HG03521 (cell line): ENCODE measurements at regions not wholly inside any gene's neighbourhood (a gene's known extent, or its start where the extent isn't known, plus 50 kb on each side); places are given as distances from the start of the nearest gene placed in this dataset.

Source experiments
- ATAC-seq: cut with Tn5 transposase; IDR thresholded peaks from one replicate; pipeline ENCODE4 v1.9.1; 2021; ENCODE audit warnings: mild to moderate bottlenecking, moderate library complexity; ENCODE audit not compliant: unreplicated experiment

DNA sequence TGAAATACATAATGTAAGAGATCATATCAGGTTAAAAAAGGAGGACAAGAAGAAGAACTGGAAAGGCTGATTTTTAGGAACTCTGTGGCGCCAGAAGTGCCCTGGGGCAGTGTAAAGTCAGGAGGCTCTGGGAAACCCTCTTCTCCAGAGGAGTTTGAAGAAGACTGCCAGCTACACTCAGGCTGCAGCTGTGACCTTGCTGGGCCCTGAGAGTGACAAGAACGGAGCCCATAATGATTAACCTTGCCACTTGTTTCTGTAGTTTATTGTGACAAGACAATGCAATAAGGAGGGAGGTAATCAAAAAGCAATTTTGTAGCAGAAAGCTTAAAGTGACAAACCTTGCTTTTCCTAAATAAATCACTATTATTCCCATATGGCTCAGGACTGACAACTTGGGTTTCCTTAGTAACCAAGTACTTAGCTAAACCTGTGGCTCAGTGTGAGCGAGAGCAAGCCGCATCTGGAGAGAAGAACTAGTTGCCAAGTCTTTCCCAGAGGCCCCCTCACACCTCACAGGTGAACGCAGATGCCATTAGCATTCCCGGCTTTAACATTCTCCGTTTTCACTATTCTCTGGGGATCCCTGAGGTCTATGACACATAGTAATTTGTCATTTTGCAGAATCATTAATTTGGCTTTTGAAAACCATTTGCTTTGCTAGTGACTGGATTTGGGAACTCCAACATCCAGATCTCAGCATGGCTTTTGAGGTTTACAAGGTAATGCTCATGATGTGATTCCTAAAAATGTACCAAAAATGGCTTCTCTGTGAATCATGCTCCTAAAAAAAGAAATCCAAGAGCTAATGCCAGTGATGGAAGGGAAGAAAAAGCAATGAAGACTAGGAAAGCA lies 115.9 kb downstream of the OMA1 start:
- no peak for ATAC-seq

DNA sequence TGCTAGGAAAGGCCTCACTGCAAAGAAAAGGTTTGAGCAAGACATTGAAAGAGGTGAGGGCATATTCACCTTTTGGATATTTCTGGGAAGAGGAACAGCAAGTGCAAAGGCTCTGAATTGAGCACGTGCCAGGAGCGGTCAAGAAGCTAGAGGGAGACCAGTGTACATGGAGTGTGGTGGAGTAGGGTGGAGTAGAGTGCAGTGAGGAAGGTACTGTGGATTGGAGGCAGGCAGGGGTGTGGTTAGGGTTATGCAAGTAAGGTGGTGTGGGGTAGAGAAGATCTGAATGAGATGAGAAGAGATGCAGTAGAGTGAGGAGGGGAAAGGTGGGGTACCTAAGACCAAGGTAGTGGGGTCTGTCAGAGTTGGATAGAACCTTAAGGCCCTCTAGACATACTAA lies 119.6 kb downstream of the OMA1 start:
- no peak for ATAC-seq

DNA sequence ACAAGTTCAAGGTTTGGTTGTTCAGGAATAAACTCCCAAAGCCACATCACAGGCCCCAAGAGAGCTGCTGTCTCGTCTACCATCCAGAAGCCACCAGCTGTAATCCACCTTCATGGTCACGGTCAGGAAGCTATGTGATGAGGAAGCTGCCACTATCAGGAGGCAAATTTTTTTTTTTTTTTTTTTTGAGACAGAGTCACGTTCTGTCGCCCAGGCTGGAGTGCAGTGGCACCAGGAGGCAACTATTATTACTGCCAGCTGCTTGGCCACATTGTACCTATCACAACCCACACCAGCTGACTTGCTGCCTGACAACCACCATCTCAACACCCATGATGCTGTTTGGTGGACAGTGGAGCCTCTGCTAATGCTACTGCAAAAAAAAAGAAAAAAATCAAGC lies 124.1 kb downstream of the OMA1 start:
- no peak for ATAC-seq

DNA sequence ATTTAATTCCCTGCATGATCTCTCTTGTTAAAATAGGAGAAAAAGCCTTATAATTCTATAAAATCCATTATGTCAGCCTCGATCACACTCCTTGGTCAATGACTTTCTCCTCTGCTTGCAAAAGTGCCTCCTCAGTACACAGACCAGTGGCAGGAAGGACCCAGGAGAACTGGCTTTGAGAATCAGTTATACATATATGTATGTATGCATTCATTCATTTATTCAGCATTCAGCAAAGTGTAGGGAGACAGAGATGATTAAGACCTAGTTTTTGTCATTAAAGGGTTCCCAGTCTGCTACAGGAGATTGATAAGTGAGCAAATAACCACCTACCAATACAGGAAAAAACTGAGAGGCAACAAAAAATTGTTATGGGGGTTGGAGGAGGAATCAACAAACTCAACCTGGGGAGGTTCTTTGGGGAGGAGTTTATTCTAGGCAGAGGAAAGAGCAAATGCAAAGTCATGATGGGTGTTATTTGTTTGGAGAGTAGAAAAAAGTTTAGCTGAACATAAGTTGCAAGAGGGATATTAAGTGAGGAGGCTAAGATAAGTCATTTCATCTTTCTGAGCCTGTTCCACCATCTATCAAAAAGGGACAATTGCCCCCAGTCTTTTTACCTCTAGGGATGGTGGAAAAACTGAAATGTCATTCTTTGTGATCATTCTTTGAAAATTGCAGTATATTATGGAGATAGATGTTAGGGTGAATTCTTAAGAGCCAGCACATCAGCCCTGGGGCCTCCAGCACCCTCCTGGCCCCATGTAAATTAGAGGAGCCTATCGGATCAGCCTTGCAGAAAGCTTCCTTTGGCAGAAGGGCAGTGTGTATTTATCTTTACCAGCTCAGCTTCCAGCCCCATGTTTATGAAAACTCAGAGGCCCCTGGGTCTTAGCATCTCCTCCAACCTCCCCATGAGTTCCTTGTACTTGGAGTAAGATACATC lies 128.0 kb downstream of the OMA1 start:
- no peak for ATAC-seq

GRCh38 chr1:58412071-58412580 lies 134.4 kb downstream of the OMA1 start:
- ATAC-seq, result no peak

DNA sequence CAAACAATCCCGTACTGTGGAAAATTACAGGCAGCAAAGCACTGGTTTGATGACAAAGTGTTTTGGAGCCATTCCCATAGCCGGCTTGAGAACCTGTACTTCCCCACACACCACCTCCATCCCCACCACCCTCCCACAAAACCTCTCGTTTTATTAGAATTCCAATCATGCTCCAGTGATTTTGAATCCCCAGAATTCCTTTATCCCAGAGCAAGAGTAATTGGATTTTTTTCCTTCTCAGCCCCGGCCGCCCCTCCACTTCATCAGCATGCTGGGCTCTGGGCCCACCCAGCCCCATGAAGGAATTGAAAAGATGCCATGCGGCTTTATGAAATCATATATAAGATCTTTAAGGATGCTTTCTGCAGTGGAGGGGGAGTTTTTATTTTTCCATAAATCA lies 136.6 kb downstream of the OMA1 start:
- no peak for ATAC-seq

- no peak for ATAC-seq
Measured at GRCh38 chr1:58409336-58409735, 137.2 kb downstream of the OMA1 start.

DNA sequence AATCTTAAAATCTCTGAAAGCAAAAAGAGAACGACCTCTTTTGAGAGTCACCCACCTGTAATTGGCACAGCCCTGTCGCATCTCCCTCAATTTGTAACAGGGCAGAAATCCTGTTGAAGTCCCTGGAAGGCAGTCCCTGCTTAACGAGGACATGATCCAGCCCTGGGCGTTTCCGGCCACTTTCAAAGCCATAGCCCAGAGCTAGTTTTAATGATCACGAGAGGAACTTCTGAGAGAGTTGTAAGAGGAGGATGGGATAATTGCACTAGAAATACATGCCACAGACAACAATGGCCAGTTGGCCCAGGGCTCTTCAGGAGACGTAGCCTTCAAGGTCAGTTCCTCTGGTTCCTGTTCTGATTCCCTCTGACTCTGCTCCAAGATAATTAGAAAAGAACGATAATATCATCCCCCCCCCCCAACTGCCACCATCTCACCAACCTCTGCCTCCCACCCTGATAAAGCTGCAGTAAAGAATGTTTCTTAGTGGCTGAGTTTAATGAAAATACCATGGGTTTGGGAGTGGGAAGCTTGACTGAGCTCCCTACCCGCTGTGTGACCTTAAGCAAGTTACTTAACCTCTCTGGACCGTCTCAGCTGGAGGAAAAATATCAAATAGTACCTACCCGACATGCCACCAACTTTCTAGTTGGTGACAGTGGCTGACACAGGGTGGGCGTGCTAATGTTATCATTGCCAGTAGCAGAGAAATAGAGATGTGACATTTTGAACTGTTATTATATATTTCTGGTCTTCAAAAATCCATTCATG lies 140.0 kb downstream of the OMA1 start:
- ATAC-seq, result no peak

- ATAC-seq, result no peak
Measured at GRCh38 chr1:58405660-58406059, 140.9 kb downstream of the OMA1 start.

DNA sequence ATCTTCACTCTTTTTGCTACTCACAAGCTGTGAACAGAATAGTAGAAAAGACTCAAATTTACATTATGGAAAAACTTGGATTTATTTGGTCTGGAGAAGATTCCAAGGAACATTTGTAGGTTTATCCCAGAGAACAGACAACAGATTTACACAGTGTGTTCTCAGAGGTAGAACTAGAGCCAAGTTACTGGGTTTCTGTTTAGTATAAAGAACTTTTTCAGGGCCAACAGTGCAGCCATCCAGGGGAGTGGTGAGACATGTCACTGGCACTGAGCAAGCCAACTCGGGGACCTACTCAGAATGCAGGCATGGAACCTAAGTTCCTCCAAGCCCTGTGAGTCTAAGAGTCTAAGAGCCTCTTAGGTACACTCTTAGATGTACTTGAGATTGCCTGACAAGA lies 142.6 kb downstream of the OMA1 start:
- ATAC-seq, result no peak

GRCh38 chr1:58402444-58402843 lies 144.1 kb downstream of the OMA1 start:
- ATAC-seq, result no peak

- ATAC-seq, result no peak
Measured at GRCh38 chr1:58401991-58402390, 144.5 kb downstream of the OMA1 start.

GRCh38 chr1:58399176-58399575 lies 147.3 kb downstream of the OMA1 start:
- ATAC-seq, result no peak

DNA sequence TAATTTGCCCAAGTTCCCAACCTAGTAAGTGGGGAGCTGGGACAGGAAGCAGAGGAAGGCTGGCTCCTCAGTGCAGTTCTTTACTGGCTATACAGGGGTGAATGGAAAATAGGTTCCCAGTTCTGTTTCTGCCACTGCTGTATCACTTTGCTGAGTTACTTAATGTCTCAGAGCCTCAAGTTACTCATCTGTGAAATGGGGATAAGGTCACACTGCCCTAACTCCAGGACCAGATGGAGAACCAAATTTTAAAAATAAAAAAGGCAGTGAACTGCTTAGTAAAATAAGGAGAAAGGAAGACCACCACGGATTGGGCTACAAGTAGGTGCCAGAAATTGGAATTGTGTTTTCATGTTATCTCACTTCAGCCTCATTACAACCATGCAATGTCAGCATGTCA lies 147.8 kb downstream of the OMA1 start:
- ATAC-seq, result no peak

GRCh38 chr1:58397187-58397820 lies 149.2 kb downstream of the OMA1 start:
- no peak for ATAC-seq

DNA sequence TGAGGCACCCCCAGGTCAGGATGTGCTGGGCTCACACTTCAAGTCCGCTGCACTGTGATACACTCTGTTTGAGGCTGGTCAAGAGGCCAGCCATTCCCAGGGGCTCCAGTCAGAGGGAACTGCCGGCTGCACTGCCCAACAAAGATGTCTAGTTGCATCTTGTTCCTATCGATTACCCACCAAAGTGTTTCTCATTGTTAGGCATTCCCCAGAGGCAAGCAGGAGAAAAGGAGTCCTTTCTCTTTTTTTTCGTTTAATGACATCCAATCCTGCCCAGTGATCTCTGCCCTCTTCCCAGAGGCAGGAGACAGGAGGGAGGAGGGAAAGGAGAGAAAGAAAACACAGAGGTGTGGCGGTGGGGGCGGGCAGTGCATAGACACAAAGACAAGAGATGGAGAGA lies 150.4 kb downstream of the OMA1 start:
- ATAC-seq, result no peak

DNA sequence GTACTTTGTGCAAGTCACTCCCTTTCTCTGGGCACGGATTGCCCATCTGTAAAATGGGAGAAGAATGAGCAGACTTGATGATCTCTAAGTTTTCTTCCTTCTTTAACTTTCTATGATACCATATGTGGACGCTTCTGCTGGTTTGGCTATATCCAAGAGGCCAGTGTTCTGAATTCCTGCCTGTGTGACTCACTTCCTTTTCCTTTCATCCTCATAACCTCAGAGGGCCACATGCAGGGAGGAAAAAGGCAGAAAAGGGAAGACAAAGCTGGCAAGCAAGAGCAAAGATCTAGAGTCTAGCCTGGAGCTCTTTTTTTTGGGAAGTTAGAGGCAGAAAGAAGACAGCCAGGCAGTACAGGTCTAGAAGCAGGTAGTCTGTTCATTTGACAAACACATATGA lies 151.2 kb downstream of the OMA1 start:
- ATAC-seq, result no peak

GRCh38 chr1:58392083-58392482 lies 154.4 kb downstream of the OMA1 start:
- ATAC-seq, result no peak

DNA sequence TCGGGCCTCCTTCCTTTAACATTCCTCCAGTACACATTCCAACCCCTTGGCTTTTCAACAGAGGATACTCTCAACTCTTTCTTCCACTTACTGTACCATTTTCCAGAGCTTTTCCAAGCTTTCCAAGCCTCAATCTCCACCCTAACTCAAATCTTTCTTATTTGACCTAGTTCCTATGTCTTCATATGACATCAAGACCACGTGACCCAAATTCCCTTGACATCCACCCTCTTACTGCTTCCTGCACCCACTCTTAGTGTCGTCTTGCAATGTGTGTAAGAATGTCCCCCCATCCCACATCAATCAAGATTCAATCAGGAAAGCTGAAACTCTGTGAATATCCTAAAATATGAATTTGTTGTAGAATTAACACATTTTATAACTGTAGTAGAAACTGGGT lies 155.0 kb downstream of the OMA1 start:
- no peak for ATAC-seq

GRCh38 chr1:58391056-58391455 lies 155.5 kb downstream of the OMA1 start:
- no peak for ATAC-seq

DNA sequence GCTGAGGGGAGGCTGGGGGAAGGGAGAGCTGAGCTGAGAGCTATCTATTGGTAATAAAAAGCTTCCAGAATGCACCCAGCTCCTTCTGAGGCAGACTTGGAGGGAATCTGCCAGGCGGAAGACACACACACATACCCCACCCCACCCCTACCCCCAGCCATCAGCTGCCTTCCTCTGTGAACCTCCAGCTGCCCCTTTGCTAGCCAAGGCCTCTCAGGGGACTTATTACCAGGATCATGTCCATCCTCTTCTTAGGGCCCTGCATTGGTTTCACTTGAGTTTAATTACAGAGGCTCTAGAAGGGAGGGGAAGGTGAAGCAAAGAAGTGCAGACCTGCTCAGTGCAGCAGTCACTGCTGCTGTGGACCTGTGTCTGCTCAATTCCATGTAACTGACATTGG lies 156.4 kb downstream of the OMA1 start:
- no peak for ATAC-seq
